H1 (cell line): ENCODE measurements at regions not wholly inside any gene's neighbourhood (a gene's known extent, or its start where the extent isn't known, plus 50 kb on each side); places are given as distances from the start of the nearest gene placed in this dataset.

Experiments used
- CTCF ChIA-PET: fragments of 300-600 bp; sonication (Branson Sonifier 250); formaldehyde crosslinking; loops from one replicate; lab custom pipeline; 2021; ENCODE audit not compliant: partially characterized antibody; lab: Charles Lee
- POLR2A ChIA-PET: fragments of 300-600 bp; sonication (Branson Sonifier 250); formaldehyde crosslinking; loops from one replicate; lab custom pipeline; 2021; ENCODE audit warnings: inconsistent platforms; ENCODE audit not compliant: partially characterized antibody; lab: Charles Lee
- DNase-seq, 2 experiments: peaks; one replicate each; pipeline versions ENCODE4 v3.0.0 to v3.0.0-alpha.2; 2010 to 2022; ENCODE audit warnings: low spot score in 2 of 2, low read depth in 1 of 2, mixed read lengths in 1 of 2
- FAIRE-seq: peaks from 2 replicates; lab custom pipeline; 2011; peaks lifted over from hg19 to GRCh38; lab: Jason Lieb, UNC
- H2AFZ ChIP-seq: 2 replicates; pipeline ENCODE4 v1.8.1; 2012; ENCODE audit warnings: low read length, inconsistent platforms
- H2AK5ac ChIP-seq: 2 replicates; pipeline ENCODE4 v1.6.1; 2013; ENCODE audit warnings: low read depth, low read length
- H2BK120ac ChIP-seq: replicated peaks from 2 replicates; pipeline ENCODE3; 2013; ENCODE audit warnings: low read depth, low read length, inconsistent platforms
- H2BK12ac ChIP-seq: 2 replicates; pipeline ENCODE4 v1.6.1; 2013; ENCODE audit warnings: low read depth, low read length
- H2BK15ac ChIP-seq: 2 replicates; pipeline ENCODE4 v1.6.1; 2013; ENCODE audit warnings: low read length
- H2BK20ac ChIP-seq: 2 replicates; pipeline ENCODE4 v1.6.1; 2013; ENCODE audit warnings: low read length
- H2BK5ac ChIP-seq: 2 replicates; pipeline ENCODE4 v1.6.1; 2013; ENCODE audit warnings: low read depth, low read length
- H3K14ac ChIP-seq: 2 replicates; pipeline ENCODE4 v1.6.1; 2013; ENCODE audit warnings: inconsistent platforms; ENCODE audit not compliant: insufficient read length
- H3K18ac ChIP-seq: 2 replicates; pipeline ENCODE4 v1.6.1; 2013; ENCODE audit warnings: low read length; ENCODE audit errors: extremely low read depth
- H3K23ac ChIP-seq: 2 replicates; pipeline ENCODE4 v1.6.1; 2013; ENCODE audit warnings: inconsistent platforms; ENCODE audit not compliant: insufficient read length
- H3K23me2 ChIP-seq: 2 replicates; pipeline ENCODE4 v1.6.1; 2013; ENCODE audit warnings: low read depth, low read length
- H3K27ac ChIP-seq: 2 replicates; pipeline ENCODE4 v1.6.1; 2011; ENCODE audit warnings: low read depth, low read length, inconsistent platforms
- H3K27me3 ChIP-seq, 4 experiments: replicated peaks in 1 of 4; 1 replicate in 1 of 4; 2 replicates in 3 of 4; pipeline versions ENCODE4 v1.6.1 to v1.8.1; 2011 to 2013; ENCODE audit warnings: low read length in 3 of 4, mild to moderate bottlenecking in 3 of 4, inconsistent platforms in 2 of 4, mixed read lengths in 2 of 4, moderate library complexity in 1 of 4; ENCODE audit not compliant: control insufficient read depth in 3 of 4, insufficient read depth in 3 of 4; ENCODE audit errors: extremely low read depth in 1 of 4
- H3K36me3 ChIP-seq, 4 experiments: 2 replicates each; pipeline versions ENCODE4 v1.6.1 to v1.8.1; 2011 to 2013; ENCODE audit warnings: mild to moderate bottlenecking in 4 of 4, low read length in 3 of 4, moderate library complexity in 2 of 4, control low read depth in 1 of 4, inconsistent platforms in 1 of 4; ENCODE audit not compliant: insufficient read depth in 4 of 4, control insufficient read depth in 2 of 4
- H3K4ac ChIP-seq: replicated peaks from 2 replicates; pipeline ENCODE3; 2013; ENCODE audit warnings: low read length, low read depth, mixed read lengths, inconsistent platforms; ENCODE audit not compliant: insufficient read length
- H3K4me1 ChIP-seq, 4 experiments: replicated peaks in 1 of 4; 1 replicate in 1 of 4; 2 replicates in 3 of 4; pipeline versions ENCODE4 v1.6.1 to v1.8.1; 2011 to 2013; ENCODE audit warnings: low read length in 3 of 4, inconsistent platforms in 2 of 4, mixed read lengths in 1 of 4; ENCODE audit not compliant: insufficient read depth in 4 of 4, control insufficient read depth in 3 of 4
- H3K4me2 ChIP-seq, 2 experiments: 2 replicates each; pipeline versions ENCODE4 v1.6.1 to v1.8.1; 2011 to 2013; ENCODE audit warnings: low read depth in 2 of 2, low read length in 2 of 2, control low read depth in 1 of 2, inconsistent platforms in 1 of 2, mild to moderate bottlenecking in 1 of 2; ENCODE audit not compliant: insufficient read depth in 1 of 2
- H3K4me3 ChIP-seq, 4 experiments: fragments of 200-600, 300-600 bp in 1 of 4; sonication (generic), shearing (Covaris generic), sonication (Bioruptor Twin) in 1 of 4; 2 replicates each; pipeline versions ENCODE4 v1.5.1 to v1.8.1; 2011 to 2016; ENCODE audit warnings: low read length in 4 of 4, low read depth in 3 of 4, control low read depth in 2 of 4, inconsistent platforms in 2 of 4, mild to moderate bottlenecking in 2 of 4, mixed read lengths in 1 of 4, moderate library complexity in 1 of 4; ENCODE audit not compliant: insufficient read depth in 2 of 4; ENCODE audit errors: extremely low read depth in 1 of 4
- H3K56ac ChIP-seq: replicated peaks from 2 replicates; pipeline ENCODE3; 2013; ENCODE audit warnings: low read depth, mild to moderate bottlenecking, mixed read lengths, low read length, inconsistent platforms; ENCODE audit not compliant: insufficient read length
- H3K79me1 ChIP-seq: 2 replicates; pipeline ENCODE4 v1.6.1; 2013; ENCODE audit warnings: low read depth, low read length, control low read depth
- H3K79me2 ChIP-seq, 2 experiments: 2 replicates each; pipeline versions ENCODE4 v1.6.1 to v1.8.1; 2012 to 2013; ENCODE audit warnings: low read length in 2 of 2, mild to moderate bottlenecking in 2 of 2, inconsistent platforms in 1 of 2; ENCODE audit not compliant: insufficient read depth in 2 of 2, control insufficient read depth in 1 of 2
- H3K9ac ChIP-seq, 4 experiments: replicated peaks in 1 of 4; 1 replicate in 1 of 4; 2 replicates in 3 of 4; pipeline versions ENCODE4 v1.6.1 to v1.8.1; 2011 to 2013; ENCODE audit warnings: low read depth in 3 of 4, low read length in 3 of 4, control low read depth in 2 of 4, mild to moderate bottlenecking in 2 of 4, moderate library complexity in 2 of 4, inconsistent platforms in 1 of 4; ENCODE audit errors: extremely low read depth in 1 of 4
- H3K9me3 ChIP-seq, 2 experiments: 2 replicates each; pipeline versions ENCODE4 v1.6.1 to v1.8.1; 2012 to 2013; ENCODE audit warnings: mild to moderate bottlenecking in 2 of 2, moderate library complexity in 2 of 2, control low read depth in 1 of 2, inconsistent platforms in 1 of 2, low read depth in 1 of 2, low read length in 1 of 2, mixed read lengths in 1 of 2; ENCODE audit not compliant: insufficient read depth in 2 of 2
- H4K20me1 ChIP-seq, 2 experiments: replicated peaks in 1 of 2; 2 replicates each; pipeline versions ENCODE3 to v1.8.1; 2011 to 2013; ENCODE audit warnings: inconsistent platforms in 2 of 2, low read length in 2 of 2, mild to moderate bottlenecking in 1 of 2; ENCODE audit not compliant: insufficient read depth in 2 of 2, control insufficient read depth in 1 of 2
- H4K5ac ChIP-seq: 2 replicates; pipeline ENCODE4 v1.6.1; 2013; ENCODE audit warnings: low read length, low read depth, mixed read lengths, inconsistent platforms; ENCODE audit not compliant: insufficient read length
- H4K8ac ChIP-seq: 2 replicates; pipeline ENCODE4 v1.8.0; 2013; ENCODE audit warnings: mild to moderate bottlenecking, moderate library complexity, low read length, inconsistent platforms; ENCODE audit not compliant: insufficient read depth; ENCODE audit errors: extremely low read depth
- H4K91ac ChIP-seq: replicated peaks from 2 replicates; pipeline ENCODE3; 2013; ENCODE audit warnings: low read length, mixed read lengths, inconsistent platforms; ENCODE audit not compliant: insufficient read length
- CHD2 ChIP-seq: IDR thresholded peaks from 2 replicates; pipeline ENCODE4 v1.6.1; 2012; ENCODE audit warnings: low read length, improper control_type of control experiment
- PHF8 ChIP-seq: fragments of 200-600 bp; sonication (generic); conservative IDR thresholded peaks from 2 replicates; pipeline ENCODE4 v1.7.1; 2012; ENCODE audit warnings: low read depth, mild to moderate bottlenecking, inconsistent platforms, low read length, moderate library complexity
- POLR2A ChIP-seq, 2 experiments: IDR thresholded peaks; 1 replicate in 1 of 2; 2 replicates in 1 of 2; pipeline ENCODE4 v1.6.1; 2011; ENCODE audit warnings: low read depth in 2 of 2, low read length in 2 of 2, mild to moderate bottlenecking in 2 of 2; ENCODE audit errors: control extremely low read depth in 1 of 2
- SRF ChIP-seq: IDR thresholded peaks from 2 replicates; pipeline ENCODE4 v1.6.1; 2011; ENCODE audit warnings: mild to moderate bottlenecking, low read depth, low read length, moderate library complexity
- WGBS, 2 experiments: shearing (Covaris generic) in 1 of 2; methylation state at CpG; one replicate each; pipeline versions ENCODE4 v1.1.6 to v1.1.7; 2013 to 2015; ENCODE audit warnings: low lambda C conversion rate in 2 of 2, mixed read lengths in 2 of 2, inconsistent platforms in 1 of 2, low coverage in 1 of 2, missing lambda C conversion rate in 1 of 2; ENCODE audit not compliant: insufficient replicate concordance in 2 of 2, insufficient coverage in 1 of 2, insufficient read length in 1 of 2; ENCODE audit errors: extremely low coverage in 1 of 2, missing lambda C conversion rate in 1 of 2; 5-methylcytosine and 5-hydroxymethylcytosine counted together

DNA sequence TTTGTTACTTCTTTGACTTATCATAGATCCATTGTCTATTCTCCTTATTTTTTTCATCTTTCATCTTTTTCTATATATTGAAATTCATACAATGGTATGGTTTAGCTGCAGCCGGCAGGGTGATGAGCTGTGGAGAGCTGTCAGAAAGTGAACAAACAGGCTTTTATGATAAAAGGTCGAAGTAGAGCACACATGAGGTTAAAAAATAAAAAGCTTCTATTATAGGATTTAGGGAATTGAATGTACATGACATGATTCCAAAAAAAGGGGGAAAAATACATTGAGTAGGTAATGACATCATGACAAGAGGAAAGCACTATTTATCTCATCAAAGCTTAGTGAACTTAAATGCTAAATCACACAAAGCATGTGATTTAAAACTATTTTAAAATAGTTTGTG, 884.8 kb downstream of the METTL15 start:
- Histone ChIP-seq H3K4me3 (no peak overlapping the region), H3K4me1 (no peaks in the 10 kb centered on the region), H4K91ac (no peak overlapping the region), H2BK120ac (no peak overlapping the region), H3K27me3 (no peaks in the 10 kb centered on the region), H4K20me1 (no peaks in the 10 kb centered on the region), H3K79me1 (no peaks in the 10 kb centered on the region), H3K23ac (no peak overlapping the region), H3K79me2 (no peaks in the 10 kb centered on the region), H3K4me2 (no peak overlapping the region), H2BK20ac (no peak overlapping the region), H3K56ac (no peak overlapping the region), H4K5ac (no peak overlapping the region), H3K27ac (no peak overlapping the region), H3K14ac (no peak overlapping the region), H2BK15ac (no peak overlapping the region), H2AK5ac (no peak overlapping the region), H2BK12ac (no peak overlapping the region), H3K4ac (no peak overlapping the region), H3K23me2 (no peaks in the 10 kb centered on the region), H2BK5ac (no peak overlapping the region), H3K9ac (no peak overlapping the region), H4K8ac (no peak overlapping the region), H3K9me3 (no peaks in the 10 kb centered on the region), H2AFZ (no peak overlapping the region), H3K18ac (no peak overlapping the region), H3K36me3 (no peaks in the 10 kb centered on the region)
- no peak for FAIRE-seq
- POLR2A ChIA-PET: no interaction called here
- DNase-seq: no peak
- CTCF ChIA-PET: interaction anchor here (0.6 kb wide), 2 partner anchors 13 to 583 kb away, joined by 3 read pairs; no protein-coding TSS in a partner anchor
- 92% methylated on average over 2 of the region's 2 CpGs; no CpG with 5 or more reads in 1 of the 2 experiments for WGBS, 2 experiments
- no peak for TF ChIP-seq POLR2A (IDR thresholded peaks at IDR 0.05; ENCODE audit: control extremely low read depth in 1 of 2, low read depth in 2 of 2, low read length in 2 of 2)
- TF ChIP-seq SRF: no peak
- no peak for TF ChIP-seq CHD2
- TF ChIP-seq PHF8: no peak
